C4-2B (cell line): ENCODE measurements at regions not wholly inside any gene's neighbourhood (a gene's known extent, or its start where the extent isn't known, plus 50 kb on each side); places are given as distances from the start of the nearest gene placed in this dataset.

Experiments
- ZFX ChIP-seq: fragments of 450-650 bp; IDR thresholded peaks from 2 replicates; pipeline ENCODE4 v1.6.1; 2017
- TF ChIP-seq, protein P1 (sequence below): fragments of 450-650 bp; conservative IDR thresholded peaks from 2 replicates; pipeline ENCODE4 v1.5.1; 2017; ENCODE audit warnings: mild to moderate bottlenecking

DNA sequence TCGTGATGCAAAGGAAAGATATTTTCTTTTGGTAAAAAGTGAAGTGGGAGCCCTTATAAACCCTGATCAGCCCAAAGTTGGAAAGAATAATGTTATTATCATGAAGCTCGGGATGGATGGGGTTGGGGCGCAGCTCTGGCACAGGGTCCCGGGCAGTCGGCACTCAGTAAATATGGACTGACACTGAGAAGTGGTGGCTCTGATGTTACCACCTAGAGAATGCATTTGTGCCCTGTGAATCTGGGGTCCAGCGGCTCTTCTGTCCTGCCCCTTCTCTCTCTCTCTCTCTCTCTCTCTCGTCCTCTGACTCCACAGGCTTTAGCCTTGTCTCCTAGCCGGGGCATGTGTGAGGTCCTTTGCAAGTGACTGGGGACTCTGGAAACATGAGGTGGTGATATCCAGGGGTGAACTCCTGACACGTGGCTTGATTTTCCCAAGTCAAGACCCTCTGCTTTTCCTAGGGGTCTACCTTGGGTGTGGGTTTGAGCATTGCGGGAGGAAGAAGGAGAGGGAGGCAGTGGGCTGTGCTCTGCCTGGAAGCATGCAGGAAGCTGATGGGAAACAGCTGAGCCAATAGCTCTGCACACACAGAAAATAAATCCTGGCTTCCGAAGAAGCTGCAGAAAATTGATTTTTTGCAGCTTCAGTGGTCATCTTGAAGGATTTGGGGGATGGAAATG is 162.7 kb downstream of the MACROH2A1 start:
- TF ChIP-seq, protein P1, sequence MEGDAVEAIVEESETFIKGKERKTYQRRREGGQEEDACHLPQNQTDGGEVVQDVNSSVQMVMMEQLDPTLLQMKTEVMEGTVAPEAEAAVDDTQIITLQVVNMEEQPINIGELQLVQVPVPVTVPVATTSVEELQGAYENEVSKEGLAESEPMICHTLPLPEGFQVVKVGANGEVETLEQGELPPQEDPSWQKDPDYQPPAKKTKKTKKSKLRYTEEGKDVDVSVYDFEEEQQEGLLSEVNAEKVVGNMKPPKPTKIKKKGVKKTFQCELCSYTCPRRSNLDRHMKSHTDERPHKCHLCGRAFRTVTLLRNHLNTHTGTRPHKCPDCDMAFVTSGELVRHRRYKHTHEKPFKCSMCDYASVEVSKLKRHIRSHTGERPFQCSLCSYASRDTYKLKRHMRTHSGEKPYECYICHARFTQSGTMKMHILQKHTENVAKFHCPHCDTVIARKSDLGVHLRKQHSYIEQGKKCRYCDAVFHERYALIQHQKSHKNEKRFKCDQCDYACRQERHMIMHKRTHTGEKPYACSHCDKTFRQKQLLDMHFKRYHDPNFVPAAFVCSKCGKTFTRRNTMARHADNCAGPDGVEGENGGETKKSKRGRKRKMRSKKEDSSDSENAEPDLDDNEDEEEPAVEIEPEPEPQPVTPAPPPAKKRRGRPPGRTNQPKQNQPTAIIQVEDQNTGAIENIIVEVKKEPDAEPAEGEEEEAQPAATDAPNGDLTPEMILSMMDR = no peak
- no peak for TF ChIP-seq ZFX
